GM21786 (cell line): ENCODE measurements at regions not wholly inside any gene's neighbourhood (a gene's known extent, or its start where the extent isn't known, plus 50 kb on each side); places are given as distances from the start of the nearest gene placed in this dataset.

Experiments
- ATAC-seq: cut with Tn5 transposase; IDR thresholded peaks from one replicate; pipeline ENCODE4 v1.9.1; 2021; ENCODE audit not compliant: unreplicated experiment

- no peak for ATAC-seq
These were observed 1201.6 kb upstream of the CITED2 start for GRCh38 chr6:140576004-140576555.

GRCh38 chr6:140572867-140573266, 1198.4 kb upstream of the CITED2 start:
- ATAC-seq = no peak

GRCh38 chr6:140572129-140572528, 1197.7 kb upstream of the CITED2 start:
- no peak for ATAC-seq

DNA sequence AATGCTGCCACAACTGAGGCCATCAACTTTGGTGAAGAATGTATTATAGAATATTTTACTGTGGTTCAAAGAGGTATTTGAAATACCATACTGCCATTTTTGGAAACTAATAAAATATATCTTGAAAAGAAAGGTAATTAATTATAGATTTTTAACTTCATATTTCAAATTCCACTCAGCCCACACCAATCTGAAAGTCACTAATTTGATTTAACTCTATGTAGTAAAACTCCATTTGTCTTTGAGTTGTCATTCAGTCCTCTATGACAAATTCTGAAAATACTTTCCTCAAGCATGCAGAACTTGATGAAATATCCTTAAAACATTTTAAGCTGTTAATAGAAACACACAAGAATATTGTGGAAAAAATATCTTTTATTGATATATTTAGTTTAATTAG, 1196.7 kb upstream of the CITED2 start:
- no peak for ATAC-seq

GRCh38 chr6:140567466-140567865, 1193.0 kb upstream of the CITED2 start:
- ATAC-seq = no peak

- no peak for ATAC-seq
These were observed 1192.4 kb upstream of the CITED2 start for GRCh38 chr6:140566781-140567277.

DNA sequence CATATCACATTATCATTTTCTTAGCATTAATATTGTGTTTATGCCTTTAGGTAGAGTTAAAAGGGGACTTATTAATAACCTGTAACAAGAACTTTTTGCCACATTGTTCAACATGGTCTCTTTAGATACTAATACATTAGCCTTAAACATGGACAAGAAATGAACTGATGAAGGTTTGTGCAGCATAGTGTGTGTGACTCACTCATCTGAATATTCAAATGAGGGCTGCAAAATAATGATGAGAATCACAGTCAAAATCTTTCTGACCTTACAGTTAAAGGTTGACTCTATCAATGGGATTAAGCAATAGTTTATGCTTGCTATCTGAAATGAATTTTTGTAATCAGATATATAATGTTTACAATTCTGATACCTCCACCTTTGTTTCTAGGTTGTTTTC, 1189.3 kb upstream of the CITED2 start:
- no peak for ATAC-seq

GRCh38 chr6:140561701-140562100, 1187.3 kb upstream of the CITED2 start:
- ATAC-seq = no peak

DNA sequence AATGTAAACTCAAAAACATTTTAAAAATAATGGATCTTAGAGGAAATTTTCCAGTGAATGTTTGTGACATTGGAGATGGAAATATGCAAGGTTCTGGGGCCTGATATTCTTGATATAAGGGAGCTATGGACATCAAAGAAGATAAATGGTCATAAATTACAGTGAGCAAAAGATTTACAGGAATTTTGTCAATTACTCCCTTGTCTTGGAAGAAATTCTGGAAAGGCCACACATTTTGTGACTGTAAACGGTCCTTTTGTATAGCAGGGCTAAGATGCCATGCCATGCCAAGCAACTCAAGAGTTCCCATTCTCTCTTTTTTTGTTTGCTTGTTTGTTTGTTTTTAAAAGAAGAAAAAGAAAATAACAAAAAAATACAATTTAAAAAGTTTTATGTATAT, 1186.2 kb upstream of the CITED2 start:
- ATAC-seq = no peak

GRCh38 chr6:140559458-140559857, 1185.0 kb upstream of the CITED2 start:
- no peak for ATAC-seq

DNA sequence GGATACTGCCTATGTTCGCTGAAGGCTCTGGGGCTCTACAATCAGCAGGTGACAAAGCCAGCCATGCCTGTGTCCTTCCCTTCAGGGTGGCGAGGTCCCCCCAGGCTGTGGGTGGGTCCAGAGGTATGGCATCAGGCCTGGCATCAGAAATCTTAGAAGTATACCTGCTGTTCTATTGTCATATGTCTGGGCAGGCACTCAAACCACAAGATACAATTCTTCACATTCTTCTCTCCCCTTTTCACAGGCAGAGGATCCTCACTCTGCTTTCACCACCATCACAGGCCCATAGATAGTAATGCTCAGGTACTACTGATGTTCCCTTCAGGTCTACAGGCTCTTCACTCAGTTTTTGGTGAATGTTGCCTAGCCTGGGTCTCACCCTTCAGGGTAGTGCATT, 1180.0 kb upstream of the CITED2 start:
- no peak for ATAC-seq

- ATAC-seq = no peak
These were observed 1173.9 kb upstream of the CITED2 start for GRCh38 chr6:140548366-140548765.

DNA sequence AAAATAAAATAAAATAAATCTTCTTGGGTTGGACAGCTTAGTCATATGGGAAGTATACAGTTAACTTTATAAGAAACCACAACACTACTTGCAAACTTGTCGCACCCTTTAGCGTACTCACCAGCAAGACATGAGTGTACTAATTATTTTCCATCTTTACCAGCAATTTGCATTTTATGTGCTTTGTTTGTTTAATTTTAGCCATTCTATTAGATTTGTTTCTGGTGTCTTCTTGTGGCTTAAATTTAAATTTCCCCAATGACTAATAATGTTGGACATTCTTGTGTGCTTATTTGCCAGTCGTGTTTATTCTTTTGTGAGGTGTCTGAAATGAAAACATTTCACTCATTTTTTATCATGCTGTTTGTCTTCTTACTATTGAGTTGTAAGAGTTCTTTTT, 1172.2 kb upstream of the CITED2 start:
- no peak for ATAC-seq

GRCh38 chr6:140544431-140544830, 1170.0 kb upstream of the CITED2 start:
- no peak for ATAC-seq

GRCh38 chr6:140542863-140543262, 1168.4 kb upstream of the CITED2 start:
- no peak for ATAC-seq

GRCh38 chr6:140541288-140541687, 1166.8 kb upstream of the CITED2 start:
- ATAC-seq = no peak

GRCh38 chr6:140540743-140541142, 1166.3 kb upstream of the CITED2 start:
- no peak for ATAC-seq

DNA sequence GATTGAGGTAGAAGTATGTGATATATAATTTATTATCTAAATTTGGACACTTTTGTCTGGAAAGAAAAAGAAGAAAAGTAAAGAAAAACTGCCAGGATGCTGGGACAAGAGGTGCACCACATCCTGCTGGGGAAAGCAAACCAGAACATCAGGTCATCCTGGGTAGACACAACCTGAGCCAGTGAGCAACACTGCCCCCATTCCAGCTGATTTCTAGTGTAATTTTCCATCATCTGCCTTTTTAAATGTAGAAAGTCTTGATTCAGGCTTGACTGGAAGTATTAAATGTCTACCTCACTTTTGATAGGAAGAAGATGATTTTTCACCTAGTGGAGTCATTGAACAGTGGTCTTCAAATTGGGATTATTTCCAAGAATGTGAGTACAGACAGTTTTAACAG, 1164.5 kb upstream of the CITED2 start:
- no peak for ATAC-seq

GRCh38 chr6:140537834-140538705, 1163.6 kb upstream of the CITED2 start:
- ATAC-seq = no peak

- no peak for ATAC-seq
These were observed 1162.8 kb upstream of the CITED2 start for GRCh38 chr6:140537211-140537610.

- ATAC-seq = no peak
These were observed 1161.1 kb upstream of the CITED2 start for GRCh38 chr6:140535511-140535910.

- ATAC-seq = no peak
These were observed 1159.1 kb upstream of the CITED2 start for GRCh38 chr6:140533526-140533925.
